SJCRH30 (cell line): ENCODE measurements at regions not wholly inside any gene's neighbourhood (a gene's known extent, or its start where the extent isn't known, plus 50 kb on each side); places are given as distances from the start of the nearest gene placed in this dataset.
A peak's percentile ranks its signal among the peaks of the same experiment; 100 is the strongest.
"Not testable (repeated sequence)": the region's sequence is repeated elsewhere in the genome, so short reads cannot be mapped to it uniquely, and the experiment has no call there.

Experiments
- DNase-seq, 2 experiments: peaks; one replicate each; pipeline ENCODE4 v3.0.0-alpha.2; 2015 to 2020
- H3K27ac ChIP-seq: fragments of 250-450 bp; sonication (Bioruptor Pico); 2 replicates; pipeline ENCODE4 v1.5.1; 2020; ENCODE audit warnings: mild to moderate bottlenecking, moderate library complexity
- H3K27me3 ChIP-seq: fragments of 250-450 bp; sonication (Bioruptor Pico); 2 replicates; pipeline ENCODE4 v1.5.1; 2020; ENCODE audit warnings: mild to moderate bottlenecking, moderate library complexity
- H3K36me3 ChIP-seq: fragments of 250-450 bp; sonication (Bioruptor Pico); 2 replicates; pipeline ENCODE4 v1.5.1; 2020; ENCODE audit warnings: mild to moderate bottlenecking, moderate library complexity
- H3K4me1 ChIP-seq: fragments of 250-450 bp; sonication (Bioruptor Pico); 2 replicates; pipeline ENCODE4 v1.5.1; 2020; ENCODE audit warnings: mild to moderate bottlenecking, moderate library complexity
- H3K4me3 ChIP-seq: fragments of 250-450 bp; sonication (Bioruptor Pico); 2 replicates; pipeline ENCODE4 v1.5.1; 2020; ENCODE audit warnings: mild to moderate bottlenecking, moderate library complexity
- H3K9me3 ChIP-seq: fragments of 250-450 bp; sonication (Bioruptor Pico); replicated peaks from 2 replicates; pipeline ENCODE4 v1.5.1; 2020; ENCODE audit warnings: mild to moderate bottlenecking, moderate library complexity

GRCh38 chr5:174542471-174542870 lies 181.9 kb upstream of the MSX2 start:
- Histone ChIP-seq H3K36me3 (no peaks in the 10 kb centered on the region), H3K4me1 (peaks cover 9% of the 10 kb centered on the region), H3K27ac (no peak overlapping the region), H3K4me3 (no peak overlapping the region), H3K9me3 (no peaks in the 10 kb centered on the region), H3K27me3 (no peaks in the 10 kb centered on the region)
- no peak for DNase-seq

GRCh38 chr5:174545926-174546325 lies 178.5 kb upstream of the MSX2 start:
- Histone ChIP-seq H3K4me3 (no peak overlapping the region), H3K4me1 (peaks cover 26% of the 10 kb centered on the region), H3K9me3 (no peaks in the 10 kb centered on the region), H3K27me3 (no peaks in the 10 kb centered on the region), H3K36me3 (no peaks in the 10 kb centered on the region), H3K27ac (no peak overlapping the region)
- no peak for DNase-seq

GRCh38 chr5:174547814-174548213 lies 176.6 kb upstream of the MSX2 start:
- no peak overlapping the region for H3K4me3 ChIP-seq
- H3K27me3 ChIP-seq = no peaks in the 10 kb centered on the region
- H3K36me3 ChIP-seq = no peaks in the 10 kb centered on the region
- H3K9me3 ChIP-seq = no peaks in the 10 kb centered on the region
- peak; percentile 56 to 87 for DNase-seq
- H3K27ac ChIP-seq = no peak overlapping the region
- peaks cover 23% of the 10 kb centered on the region for H3K4me1 ChIP-seq

GRCh38 chr5:174549254-174549653 lies 175.1 kb upstream of the MSX2 start:
- no peaks in the 10 kb centered on the region for H3K9me3 ChIP-seq
- peaks cover 17% of the 10 kb centered on the region for H3K4me1 ChIP-seq
- no peak overlapping the region for H3K4me3 ChIP-seq
- H3K36me3 ChIP-seq = no peaks in the 10 kb centered on the region
- no peak overlapping the region for H3K27ac ChIP-seq
- no peaks in the 10 kb centered on the region for H3K27me3 ChIP-seq
- no peak for DNase-seq

- Histone ChIP-seq H3K4me3 (no peak overlapping the region), H3K4me1 (peaks cover 17% of the 10 kb centered on the region), H3K27me3 (no peaks in the 10 kb centered on the region), H3K9me3 (no peaks in the 10 kb centered on the region), H3K36me3 (no peaks in the 10 kb centered on the region), H3K27ac (no peak overlapping the region)
- peak in 1 of 2 experiments; percentile 36 for DNase-seq
Observed at GRCh38 chr5:174550026-174550425, 174.4 kb upstream of the MSX2 start.

- no peaks in the 10 kb centered on the region for H3K27me3 ChIP-seq
- H3K4me1 ChIP-seq = peaks cover 17% of the 10 kb centered on the region
- H3K4me3 ChIP-seq = no peak overlapping the region
- no peaks in the 10 kb centered on the region for H3K36me3 ChIP-seq
- no peak overlapping the region for H3K27ac ChIP-seq
- H3K9me3 ChIP-seq = no peaks in the 10 kb centered on the region
- no peak for DNase-seq
Observed at GRCh38 chr5:174552428-174552827, 172.0 kb upstream of the MSX2 start.

- DNase-seq = no peak
- Histone ChIP-seq H3K36me3 (no peaks in the 10 kb centered on the region), H3K9me3 (no peaks in the 10 kb centered on the region), H3K4me3 (no peak overlapping the region), H3K27ac (no peak overlapping the region), H3K27me3 (no peaks in the 10 kb centered on the region), H3K4me1 (peaks cover 6% of the 10 kb centered on the region; the same call in 1 of the 2 replicates)
Observed at GRCh38 chr5:174553556-174553955, 170.8 kb upstream of the MSX2 start.

GRCh38 chr5:174555726-174556125 lies 168.7 kb upstream of the MSX2 start:
- no peaks in the 10 kb centered on the region for H3K27me3 ChIP-seq
- no peaks in the 10 kb centered on the region for H3K36me3 ChIP-seq
- H3K27ac ChIP-seq = no peak overlapping the region
- no peaks in the 10 kb centered on the region for H3K9me3 ChIP-seq
- H3K4me1 ChIP-seq = 0 out of 2 replicates have a peak, but pooled peaks cover under 1% of the 10 kb centered on the region
- no peak for DNase-seq
- no peak overlapping the region for H3K4me3 ChIP-seq

- Histone ChIP-seq H3K36me3 (no peaks in the 10 kb centered on the region), H3K9me3 (no peaks in the 10 kb centered on the region), H3K27ac (no peak overlapping the region), H3K4me1 (no peaks in the 10 kb centered on the region), H3K4me3 (no peak overlapping the region), H3K27me3 (peaks cover 4% of the 10 kb centered on the region; the same call in 1 of the 2 replicates)
- no peak for DNase-seq
Observed at GRCh38 chr5:174556756-174557155, 167.6 kb upstream of the MSX2 start.

- no peaks in the 10 kb centered on the region for H3K36me3 ChIP-seq
- no peaks in the 10 kb centered on the region for H3K9me3 ChIP-seq
- no peak overlapping the region for H3K4me3 ChIP-seq
- DNase-seq = no peak
- no peaks in the 10 kb centered on the region for H3K4me1 ChIP-seq
- H3K27ac ChIP-seq = no peak overlapping the region
- H3K27me3 ChIP-seq = peaks cover 4% of the 10 kb centered on the region; the same call in 1 of the 2 replicates
Observed at GRCh38 chr5:174558190-174558589, 166.2 kb upstream of the MSX2 start.

- Histone ChIP-seq H3K4me3 (no peak overlapping the region), H3K36me3 (no peaks in the 10 kb centered on the region), H3K9me3 (no peaks in the 10 kb centered on the region), H3K27me3 (peaks cover 4% of the 10 kb centered on the region; the same call in 1 of the 2 replicates), H3K27ac (no peak overlapping the region), H3K4me1 (peaks cover 7% of the 10 kb centered on the region)
- DNase-seq = no peak
Observed at GRCh38 chr5:174559141-174559540, 165.2 kb upstream of the MSX2 start.

- Histone ChIP-seq H3K9me3 (no peaks in the 10 kb centered on the region), H3K36me3 (no peaks in the 10 kb centered on the region), H3K4me1 (peaks cover 10% of the 10 kb centered on the region), H3K4me3 (no peak overlapping the region), H3K27me3 (peaks cover 4% of the 10 kb centered on the region; the same call in 1 of the 2 replicates), H3K27ac (no peak overlapping the region)
- DNase-seq = no peak
Observed at GRCh38 chr5:174559566-174560090, 164.8 kb upstream of the MSX2 start.

- Histone ChIP-seq H3K27ac (no peak overlapping the region), H3K27me3 (peaks cover 4% of the 10 kb centered on the region; the same call in 1 of the 2 replicates), H3K9me3 (no peaks in the 10 kb centered on the region), H3K4me1 (peaks cover 10% of the 10 kb centered on the region), H3K36me3 (no peaks in the 10 kb centered on the region), H3K4me3 (no peak overlapping the region)
- DNase-seq = no peak
Observed at GRCh38 chr5:174560861-174561260, 163.5 kb upstream of the MSX2 start.

GRCh38 chr5:174563040-174563439 lies 161.3 kb upstream of the MSX2 start:
- H3K27ac ChIP-seq, H3K4me1 ChIP-seq, H3K27me3 ChIP-seq, H3K36me3 ChIP-seq, H3K9me3 ChIP-seq, DNase-seq, H3K4me3 ChIP-seq: not testable (repeated sequence)

- Histone ChIP-seq H3K4me1 (peaks cover 10% of the 10 kb centered on the region), H3K36me3 (no peaks in the 10 kb centered on the region), H3K4me3 (no peak overlapping the region), H3K27me3 (peaks cover 4% of the 10 kb centered on the region; the same call in 1 of the 2 replicates), H3K9me3 (no peaks in the 10 kb centered on the region), H3K27ac (no peak overlapping the region)
- DNase-seq = peak; percentile 43 to 67
Observed at GRCh38 chr5:174563899-174564298, 160.5 kb upstream of the MSX2 start.

- Histone ChIP-seq H3K27me3 (no peaks in the 10 kb centered on the region), H3K4me1 (peaks cover 17% of the 10 kb centered on the region), H3K9me3 (no peaks in the 10 kb centered on the region), H3K27ac (no peak overlapping the region), H3K36me3 (no peaks in the 10 kb centered on the region), H3K4me3 (no peak overlapping the region)
- no peak for DNase-seq
Observed at GRCh38 chr5:174567506-174568141, 156.8 kb upstream of the MSX2 start.
